Stimulated activated naive CD8-positive, alpha-beta T cell treated with anti-CD3 and anti-CD28 coated beads, Interleukin-15, Interleukin-2, amounts not matched to agents 100 U/mL and 50 U/mL, for 24 hours (primary cell): ENCODE measurements at regions not wholly inside any gene's neighbourhood (a gene's known extent, or its start where the extent isn't known, plus 50 kb on each side); places are given as distances from the start of the nearest gene placed in this dataset.
A peak's percentile ranks its signal among the peaks of the same experiment; 100 is the strongest.

Experiments
- ATAC-seq: fragments of 150-1000 bp; cut with Tn5 transposase; one replicate; pipeline ENCODE4 v1.10.0; 2021
- DNase-seq: peaks from one replicate; pipeline ENCODE4 v3.0.0; 2021

GRCh38 chr6:120096696-120097260 is 747.2 kb upstream of the MAN1A1 start:
- DNase-seq (no peak), ATAC-seq (no peak)

GRCh38 chr6:120083186-120083585 is 733.6 kb upstream of the MAN1A1 start:
- no peak for ATAC-seq

GRCh38 chr6:120077489-120077888 is 727.9 kb upstream of the MAN1A1 start:
- ATAC-seq (no peak), DNase-seq (no peak)

More at GRCh38 chr6:120083186-120083585, 733.6 kb upstream of the MAN1A1 start:
- no peak for DNase-seq

DNA sequence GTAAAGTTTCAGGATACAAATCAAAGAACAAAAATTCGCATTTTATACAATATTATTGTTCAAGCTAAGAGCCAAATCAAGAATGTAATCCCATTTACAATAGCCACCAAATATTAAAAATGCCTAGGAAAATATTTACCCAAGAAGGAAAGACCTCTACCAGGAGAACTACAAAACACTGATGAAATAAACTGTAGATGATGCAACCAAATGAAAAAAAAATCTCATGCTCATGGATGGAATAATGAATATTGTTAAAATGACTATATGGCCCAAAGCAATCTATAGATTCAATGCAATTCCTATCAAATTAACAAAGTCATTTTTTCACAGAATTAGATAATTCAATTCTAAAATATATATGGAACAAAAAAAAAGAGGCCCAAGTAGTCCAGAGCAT is 708.8 kb upstream of the MAN1A1 start:
- DNase-seq (no peak), ATAC-seq (no peak)

DNA sequence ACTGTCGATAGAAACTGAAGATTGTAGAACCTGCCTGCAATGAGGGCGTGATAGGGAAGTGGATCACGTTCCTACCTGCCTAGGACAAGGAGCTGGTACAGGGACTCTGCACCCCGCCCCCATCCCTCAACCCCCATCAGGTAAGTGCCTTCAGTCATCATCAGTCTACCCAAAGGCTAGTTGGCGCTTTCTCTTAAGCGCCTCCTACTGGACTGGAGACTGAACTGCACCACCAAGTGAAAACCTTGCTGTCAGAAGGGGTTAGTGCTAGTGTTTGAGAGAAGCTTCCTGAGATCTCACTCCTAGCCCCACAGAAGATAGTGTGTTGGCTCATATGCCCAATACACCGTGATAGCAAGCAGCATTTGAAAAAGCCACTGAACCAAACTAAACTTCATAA is 706.5 kb upstream of the MAN1A1 start:
- no peak for ATAC-seq
- no peak for DNase-seq

DNA sequence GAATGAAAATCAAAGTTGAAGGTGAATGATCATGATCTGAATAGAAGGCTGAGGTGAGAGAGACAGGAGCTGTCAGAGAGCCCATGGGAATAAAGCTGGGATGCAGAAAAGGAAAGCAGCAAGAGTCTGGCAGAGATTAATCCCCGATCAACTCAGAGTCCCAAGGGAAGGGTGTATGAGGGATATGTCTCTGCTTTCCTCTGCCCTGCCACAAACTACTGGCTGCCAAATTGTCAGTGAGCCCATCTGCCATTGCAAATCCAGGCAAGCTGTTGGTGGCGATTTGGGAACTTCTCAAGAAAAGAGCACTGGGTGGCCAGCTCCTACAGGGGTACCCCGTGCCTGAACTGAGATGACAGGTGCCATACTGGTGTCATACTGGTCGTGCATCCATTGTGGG is 705.5 kb upstream of the MAN1A1 start:
- ATAC-seq (no peak), DNase-seq (no peak)

DNA sequence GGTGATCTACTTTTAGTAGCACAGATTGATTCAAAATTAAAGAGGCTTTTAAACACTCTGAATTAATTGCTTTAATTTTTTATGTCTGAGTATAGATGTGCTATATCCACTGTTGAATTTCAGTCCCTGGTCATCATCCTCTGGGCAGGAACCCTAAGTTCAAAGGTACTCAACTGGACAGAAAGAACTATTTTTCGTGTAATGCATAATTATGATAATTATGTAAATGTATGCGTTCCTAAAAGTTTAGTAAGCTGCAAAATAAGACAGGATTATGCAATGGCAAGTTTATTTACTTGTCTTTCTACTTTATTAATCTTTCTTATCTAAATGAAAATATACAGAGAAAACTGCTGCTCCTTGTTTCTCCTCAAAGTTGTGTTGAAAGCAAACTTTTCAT is 690.1 kb upstream of the MAN1A1 start:
- DNase-seq (no peak), ATAC-seq (no peak)

- no peak for DNase-seq
- ATAC-seq = no peak
Measured at GRCh38 chr6:120031837-120032236, 682.3 kb upstream of the MAN1A1 start.

- ATAC-seq (no peak), DNase-seq (no peak)
Measured at GRCh38 chr6:120026791-120027190, 677.2 kb upstream of the MAN1A1 start.

- DNase-seq (no peak), ATAC-seq (no peak)
Measured at GRCh38 chr6:120010075-120010474, 660.5 kb upstream of the MAN1A1 start.

DNA sequence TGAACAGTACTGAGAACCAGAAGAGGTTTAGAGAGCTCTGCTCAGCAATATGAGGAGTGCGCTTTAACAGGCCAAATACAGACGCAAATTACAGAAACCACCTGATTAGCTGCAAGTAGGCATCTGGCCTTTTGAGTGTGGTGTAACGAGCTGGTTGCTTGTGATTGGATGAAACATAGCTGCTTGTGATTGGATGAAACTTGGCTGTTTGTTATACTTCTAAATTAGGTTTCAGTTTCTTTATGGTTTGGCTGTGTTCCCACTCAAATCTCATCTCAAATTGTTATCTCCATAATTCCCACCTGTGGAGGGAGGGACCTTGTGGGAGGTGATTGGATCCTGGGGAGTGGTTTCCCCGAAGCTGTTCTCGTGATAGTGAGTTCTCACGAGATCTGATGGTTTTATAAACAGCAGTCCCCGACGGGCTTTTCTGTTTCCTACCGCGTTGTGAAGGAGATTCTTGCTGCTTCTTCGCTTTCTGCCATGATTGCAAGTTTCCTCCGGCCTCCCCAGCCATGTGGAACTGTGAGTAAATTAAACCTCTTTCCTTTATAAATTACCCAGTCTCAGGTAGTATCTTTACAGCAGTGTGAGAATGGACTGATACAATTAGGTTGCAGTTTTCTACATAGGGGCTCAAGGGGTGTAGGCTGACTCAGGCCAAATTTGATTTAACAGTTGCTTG is 655.9 kb upstream of the MAN1A1 start:
- ATAC-seq = no peak
- no peak for DNase-seq

GRCh38 chr6:119986934-119987549 is 637.5 kb upstream of the MAN1A1 start:
- no peak for DNase-seq
- no peak for ATAC-seq

DNA sequence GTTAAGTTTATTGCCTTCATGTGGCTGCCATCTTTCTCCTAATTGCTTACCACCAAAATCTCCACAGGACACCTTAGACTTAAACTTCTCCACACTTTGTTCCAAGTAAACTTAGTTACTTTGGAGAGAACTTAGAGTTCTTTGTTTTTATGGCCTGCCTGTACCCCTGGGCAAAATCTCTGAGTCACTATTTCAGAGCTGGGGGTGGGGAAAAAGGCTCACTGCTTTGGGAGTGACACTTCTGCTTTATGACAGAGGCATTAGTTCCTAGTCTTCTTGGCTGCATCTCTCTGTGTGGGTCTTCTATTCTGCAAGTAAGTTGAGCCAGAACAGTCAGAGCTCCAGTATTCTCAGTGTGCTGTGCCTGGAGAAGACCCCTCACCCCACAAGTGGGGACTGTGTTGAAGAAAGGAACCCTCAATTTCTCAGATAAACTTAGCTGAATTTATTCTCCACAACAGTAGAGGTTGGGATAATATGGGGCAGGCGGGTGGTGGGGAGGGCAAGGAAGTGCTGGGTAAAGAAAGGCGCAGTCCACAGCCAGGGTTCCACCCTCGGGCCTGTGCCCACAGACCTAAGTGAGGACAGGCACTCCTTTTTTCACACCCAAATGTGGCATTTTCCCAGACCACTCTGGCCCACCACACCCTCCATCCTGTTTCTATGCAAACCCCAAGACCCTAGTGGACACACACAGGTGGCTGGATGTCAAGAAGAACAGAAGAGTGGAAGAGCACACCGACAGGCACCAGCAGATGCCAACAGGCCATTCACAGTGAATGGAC is 636.6 kb upstream of the MAN1A1 start:
- ATAC-seq = no peak
- DNase-seq = no peak

- no peak for DNase-seq
- no peak for ATAC-seq
Measured at GRCh38 chr6:119980802-119981201, 631.2 kb upstream of the MAN1A1 start.

DNA sequence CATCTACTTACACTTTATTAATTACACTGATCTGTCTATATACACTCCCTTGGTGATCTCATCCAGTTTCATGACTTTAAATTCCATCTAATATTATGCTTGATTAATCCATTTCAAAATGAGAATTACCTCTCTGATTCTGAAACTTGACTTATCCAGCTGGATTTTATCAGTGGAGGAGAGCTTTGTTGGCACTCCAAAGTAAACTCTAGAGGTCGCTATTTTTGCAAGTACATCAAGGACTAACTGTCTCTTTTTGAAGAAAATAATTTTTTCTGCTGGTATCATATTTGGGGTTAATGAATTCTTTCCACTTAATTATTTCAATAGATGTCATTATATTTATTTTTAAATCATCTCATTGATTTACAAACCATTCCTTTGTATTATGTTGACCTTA is 630.3 kb upstream of the MAN1A1 start:
- ATAC-seq (no peak), DNase-seq (no peak)

- ATAC-seq = no peak
- no peak for DNase-seq
Measured at GRCh38 chr6:119978274-119978889, 628.8 kb upstream of the MAN1A1 start.

GRCh38 chr6:119974430-119975159 is 625.0 kb upstream of the MAN1A1 start:
- ATAC-seq (no peak), DNase-seq (no peak)

GRCh38 chr6:119966484-119966883 is 616.9 kb upstream of the MAN1A1 start:
- DNase-seq (peak; percentile 22), ATAC-seq (peak; percentile 59)

- no peak for ATAC-seq
Measured at GRCh38 chr6:119965900-119966299, 616.3 kb upstream of the MAN1A1 start.

GRCh38 chr6:119965008-119965407 is 615.4 kb upstream of the MAN1A1 start:
- DNase-seq (no peak), ATAC-seq (no peak)

More at GRCh38 chr6:119965900-119966299, 616.3 kb upstream of the MAN1A1 start:
- DNase-seq = no peak

GRCh38 chr6:119962505-119962904 is 612.9 kb upstream of the MAN1A1 start:
- DNase-seq (no peak), ATAC-seq (no peak)

DNA sequence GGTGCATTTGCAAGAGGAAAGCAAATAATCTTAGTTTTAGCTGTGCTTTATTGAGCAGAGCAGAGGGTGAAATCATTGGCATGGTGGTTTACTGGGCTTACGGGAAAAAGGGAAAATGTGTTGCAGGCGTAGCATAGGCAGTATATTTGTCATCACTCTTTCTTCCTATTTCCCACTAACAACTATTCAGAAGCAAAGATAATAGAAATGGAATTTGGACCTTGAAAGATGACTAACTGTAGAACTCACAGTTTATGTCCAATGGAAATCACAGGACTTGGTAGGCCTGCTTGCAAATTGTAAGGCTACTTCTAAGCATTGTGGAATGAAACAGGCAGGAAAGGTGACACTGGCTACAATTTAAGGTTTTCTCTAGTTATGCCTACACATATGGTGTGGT is 611.9 kb upstream of the MAN1A1 start:
- no peak for ATAC-seq
- no peak for DNase-seq
